CD14-positive monocyte (primary cell): ENCODE measurements at regions not wholly inside any gene's neighbourhood (a gene's known extent, or its start where the extent isn't known, plus 50 kb on each side); places are given as distances from the start of the nearest gene placed in this dataset.

Source experiments
- DNase-seq, 3 donors: peaks; one replicate each; pipeline ENCODE4 v3.0.0-alpha.2; 2011 to 2022
- H2AFZ ChIP-seq: 2 replicates; pipeline ENCODE4 v1.6.0; 2012; ENCODE audit warnings: mild to moderate bottlenecking, low read depth, low read length, inconsistent platforms; ENCODE audit not compliant: insufficient read depth, poor library complexity, severe bottlenecking
- H3K27ac ChIP-seq, 2 donors: 1 replicate in 1 of 2; 2 replicates in 1 of 2; pipeline ENCODE4 v1.5.1; 2012 to 2013; ENCODE audit warnings: low read length in 2 of 2, control low read depth in 1 of 2, inconsistent platforms in 1 of 2, low read depth in 1 of 2, mild to moderate bottlenecking in 1 of 2
- H3K27me3 ChIP-seq, 2 donors: one replicate each; pipeline versions ENCODE4 v1.6.0 to v1.6.1; 2011 to 2013; ENCODE audit warnings: low read length in 2 of 2; ENCODE audit not compliant: control insufficient read depth in 2 of 2, insufficient read depth in 2 of 2
- H3K36me3 ChIP-seq, 2 donors: replicated peaks in 1 of 2; 1 replicate in 1 of 2; 2 replicates in 1 of 2; pipeline versions ENCODE4 v1.5.1 to v1.6.1; 2012 to 2013; ENCODE audit warnings: low read length in 2 of 2, control low read depth in 1 of 2, inconsistent platforms in 1 of 2, mild to moderate bottlenecking in 1 of 2; ENCODE audit not compliant: insufficient read depth in 2 of 2, control insufficient read depth in 1 of 2
- H3K4me1 ChIP-seq, 2 donors: 1 replicate in 1 of 2; 2 replicates in 1 of 2; pipeline versions ENCODE4 v1.5.1 to v1.6.1; 2012 to 2013; ENCODE audit warnings: low read length in 2 of 2, control low read depth in 1 of 2, inconsistent platforms in 1 of 2, mild to moderate bottlenecking in 1 of 2, moderate library complexity in 1 of 2; ENCODE audit not compliant: insufficient read depth in 2 of 2, control insufficient read depth in 1 of 2
- H3K4me2 ChIP-seq: replicated peaks from 2 replicates; pipeline ENCODE3; 2012; ENCODE audit warnings: low read length, moderate library complexity, mild to moderate bottlenecking; ENCODE audit not compliant: poor library complexity, severe bottlenecking; ENCODE audit errors: extremely low read depth
- H3K4me3 ChIP-seq, 3 experiments: fragments of 200-600 bp in 1 of 3; sonication (generic) in 1 of 3; replicated peaks in 1 of 3; 1 replicate in 2 of 3; 2 replicates in 1 of 3; pipeline ENCODE4 v1.5.1; 2011 to 2013; ENCODE audit warnings: low read length in 3 of 3, mild to moderate bottlenecking in 3 of 3, control low read depth in 2 of 3, low read depth in 2 of 3, inconsistent platforms in 1 of 3, moderate library complexity in 1 of 3
- H3K79me2 ChIP-seq: 2 replicates; pipeline ENCODE4 v1.6.0; 2012; ENCODE audit warnings: mild to moderate bottlenecking, control low read depth, inconsistent platforms, low read length, moderate library complexity; ENCODE audit not compliant: insufficient read depth
- H3K9ac ChIP-seq: 2 replicates; pipeline ENCODE4 v1.6.0; 2017; ENCODE audit warnings: low read length, mild to moderate bottlenecking; ENCODE audit not compliant: insufficient read depth, poor library complexity, severe bottlenecking
- H3K9me3 ChIP-seq, 2 donors: replicated peaks in 1 of 2; 1 replicate in 1 of 2; 2 replicates in 1 of 2; pipeline versions ENCODE4 v1.5.1 to v1.6.1; 2012 to 2013; ENCODE audit warnings: low read length in 2 of 2, control low read depth in 1 of 2; ENCODE audit not compliant: control insufficient read depth in 1 of 2, insufficient read depth in 1 of 2
- H4K20me1 ChIP-seq: 2 replicates; pipeline ENCODE4 v1.6.0; 2012; ENCODE audit warnings: mild to moderate bottlenecking, low read length, control low read depth, moderate library complexity; ENCODE audit not compliant: insufficient read depth
- H3K27ac Mint-ChIP-seq, 7 donors: one replicate each; pipeline ENCODE4 v1.8.0; 2020; ENCODE audit warnings: mild to moderate bottlenecking in 7 of 7, mixed read lengths in 7 of 7, moderate library complexity in 6 of 7, inconsistent platforms in 2 of 7
- H3K27me3 Mint-ChIP-seq, 3 donors: one replicate each; pipeline ENCODE4 v1.8.0; 2021 to 2022; ENCODE audit warnings: low read depth in 3 of 3, mild to moderate bottlenecking in 3 of 3, mixed read lengths in 3 of 3, moderate library complexity in 3 of 3, inconsistent platforms in 1 of 3
- H3K36me3 Mint-ChIP-seq, 2 donors: one replicate each; pipeline ENCODE4 v1.8.0; 2020; ENCODE audit warnings: mixed read lengths in 2 of 2, inconsistent platforms in 1 of 2, mild to moderate bottlenecking in 1 of 2
- H3K4me1 Mint-ChIP-seq: one replicate; pipeline ENCODE4 v1.8.0; 2020; ENCODE audit warnings: mild to moderate bottlenecking, mixed read lengths
- H3K4me3 Mint-ChIP-seq, 2 donors: one replicate each; pipeline ENCODE4 v1.8.0; 2020; ENCODE audit warnings: mild to moderate bottlenecking in 2 of 2, mixed read lengths in 2 of 2, moderate library complexity in 1 of 2
- H3K9me3 Mint-ChIP-seq, 7 donors: one replicate each; pipeline ENCODE4 v1.8.0; 2020 to 2022; ENCODE audit warnings: mixed read lengths in 7 of 7, mild to moderate bottlenecking in 6 of 7, moderate library complexity in 6 of 7, inconsistent platforms in 2 of 7
- WGBS: methylation state at CpG from one replicate; pipeline ENCODE4 v1.1.5; 2013; ENCODE audit warnings: missing lambda C conversion rate; ENCODE audit not compliant: insufficient coverage; 5-methylcytosine and 5-hydroxymethylcytosine counted together
- intact Hi-C, 2 donors: fragments of 100-400 bp; cut with micrococcal nuclease; formaldehyde crosslinking; loops; one replicate each; pipeline versions ENCODE4 v1.15.0 to v1.15.1; 2023
- TF ChIP-seq, protein P1 (sequence below): fragments of 200-600 bp; IDR thresholded peaks from one replicate; pipeline ENCODE4 v1.8.0; 2022; ENCODE audit warnings: antibody characterized with exemption, mild to moderate bottlenecking

- Histone ChIP-seq H3K4me3 (peak overlapping the region in 1 of 3 experiments; percentile 46), H3K9me3 (peaks cover 0 to 3% of the 10 kb centered on the region in 2 donors), H2AFZ (peak overlapping the region; percentile 38), H3K36me3 (no peaks in the 10 kb centered on the region), H4K20me1 (no peaks in the 10 kb centered on the region), H3K9ac (no peak overlapping the region), H3K27me3 (no peaks in the 10 kb centered on the region), H3K4me1 (peaks cover 32 to 42% of the 10 kb centered on the region in 2 donors), H3K27ac (peak overlapping the region in 1 of 2 donors; percentile 12), H3K79me2 (no peaks in the 10 kb centered on the region), H3K4me2 (peak overlapping the region; percentile 47)
- peaks cover 0 to 7% (median 3%) of the 10 kb centered on the region in 7 donors for H3K9me3 Mint-ChIP-seq
- intact Hi-C loops, result loop anchor here in 1 of 2 donors (10.0 kb wide), 1 partner anchor 180 kb away; no protein-coding TSS in a partner anchor
- peak overlapping the region in 5 of 7 donors; percentile 32 to 79 (median 54) for H3K27ac Mint-ChIP-seq
- peak; percentile 24 to 26 (median 25) for DNase-seq
- H3K4me3 Mint-ChIP-seq, result peak overlapping the region in 1 of 2 donors; percentile 84
- TF ChIP-seq, protein P1, sequence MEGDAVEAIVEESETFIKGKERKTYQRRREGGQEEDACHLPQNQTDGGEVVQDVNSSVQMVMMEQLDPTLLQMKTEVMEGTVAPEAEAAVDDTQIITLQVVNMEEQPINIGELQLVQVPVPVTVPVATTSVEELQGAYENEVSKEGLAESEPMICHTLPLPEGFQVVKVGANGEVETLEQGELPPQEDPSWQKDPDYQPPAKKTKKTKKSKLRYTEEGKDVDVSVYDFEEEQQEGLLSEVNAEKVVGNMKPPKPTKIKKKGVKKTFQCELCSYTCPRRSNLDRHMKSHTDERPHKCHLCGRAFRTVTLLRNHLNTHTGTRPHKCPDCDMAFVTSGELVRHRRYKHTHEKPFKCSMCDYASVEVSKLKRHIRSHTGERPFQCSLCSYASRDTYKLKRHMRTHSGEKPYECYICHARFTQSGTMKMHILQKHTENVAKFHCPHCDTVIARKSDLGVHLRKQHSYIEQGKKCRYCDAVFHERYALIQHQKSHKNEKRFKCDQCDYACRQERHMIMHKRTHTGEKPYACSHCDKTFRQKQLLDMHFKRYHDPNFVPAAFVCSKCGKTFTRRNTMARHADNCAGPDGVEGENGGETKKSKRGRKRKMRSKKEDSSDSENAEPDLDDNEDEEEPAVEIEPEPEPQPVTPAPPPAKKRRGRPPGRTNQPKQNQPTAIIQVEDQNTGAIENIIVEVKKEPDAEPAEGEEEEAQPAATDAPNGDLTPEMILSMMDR, result no peak
- 31% methylated on average over 6 of the region's 8 CpGs for WGBS
- H3K27me3 Mint-ChIP-seq, result peaks cover 0 to 7% (median 2%) of the 10 kb centered on the region in 3 donors
- peaks cover 56% of the 10 kb centered on the region for H3K4me1 Mint-ChIP-seq
- peaks cover 0 to 5% of the 10 kb centered on the region in 2 donors for H3K36me3 Mint-ChIP-seq
Observed at GRCh38 chr2:12044857-12045256, 298.4 kb downstream of the LPIN1 start.

GRCh38 chr2:12045864-12046291 is 299.4 kb downstream of the LPIN1 start:
- Histone ChIP-seq H3K27me3 (no peaks in the 10 kb centered on the region), H3K4me1 (peaks cover 39 to 52% of the 10 kb centered on the region in 2 donors), H3K9me3 (no peaks in the 10 kb centered on the region), H3K4me3 (no peak overlapping the region), H3K27ac (no peak overlapping the region), H3K36me3 (no peaks in the 10 kb centered on the region), H2AFZ (no peak overlapping the region), H3K79me2 (no peaks in the 10 kb centered on the region), H3K4me2 (no peak overlapping the region), H3K9ac (no peak overlapping the region), H4K20me1 (no peaks in the 10 kb centered on the region)
- Mint-ChIP-seq H3K4me3 (no peak overlapping the region), H3K27ac (no peak overlapping the region), H3K4me1 (peaks cover 64% of the 10 kb centered on the region), H3K9me3 (peaks cover 0 to 4% (median 0%) of the 10 kb centered on the region in 7 donors), H3K27me3 (peaks cover 0 to 7% (median 0%) of the 10 kb centered on the region in 3 donors), H3K36me3 (peaks cover 0 to 3% of the 10 kb centered on the region in 2 donors)
- DNase-seq, result no peak
- 86% methylated on average over 5 of the region's 9 CpGs for WGBS
- TF ChIP-seq, protein P1, result no peak
- intact Hi-C loops, result loop anchor here in 1 of 2 donors (10.0 kb wide), 1 partner anchor 181 kb away; no protein-coding TSS in a partner anchor
